ENCODE measurements at regions not wholly inside any gene's neighbourhood (a gene's known extent, or its start where the extent isn't known, plus 50 kb on each side); places are given as distances from the start of the nearest gene placed in this dataset.

DNA sequence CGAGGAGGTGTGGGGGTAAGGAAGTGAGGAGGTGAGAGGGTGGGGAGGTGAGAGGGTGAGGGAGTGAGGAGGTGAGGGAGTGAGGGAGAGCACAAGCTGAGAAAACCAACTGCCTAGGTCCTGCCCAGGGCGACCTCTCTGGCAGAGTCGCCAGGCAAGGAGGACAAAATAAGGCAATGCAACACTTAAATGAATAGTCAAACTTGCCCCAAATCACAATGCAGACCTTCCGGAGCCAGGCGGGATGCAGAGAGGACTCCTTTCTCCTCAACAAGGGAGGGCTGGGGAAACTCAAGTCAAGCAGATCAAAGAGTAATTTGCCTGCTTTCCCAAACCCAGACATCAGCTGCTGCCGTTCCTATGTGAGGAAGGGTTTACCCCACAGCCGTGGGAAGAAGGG lies 86.0 kb downstream of the CCDC185 start:
- peaks cover 8% of the 10 kb centered on the region; the same call in 1 of the 2 replicates for H3K4me1 ChIP-seq (ENCODE audit: insufficient read depth, low read length)
- no peaks in the 10 kb centered on the region for H3K9me3 ChIP-seq (ENCODE audit: control insufficient read depth, insufficient read depth, low read length)
- H3K36me3 ChIP-seq (ENCODE audit: insufficient read depth, low read length) = no peaks in the 10 kb centered on the region
- peak overlapping the region; percentile 16; the same call in 1 of the 2 replicates for H3K9ac ChIP-seq (ENCODE audit: low read depth, low read length)

DNA sequence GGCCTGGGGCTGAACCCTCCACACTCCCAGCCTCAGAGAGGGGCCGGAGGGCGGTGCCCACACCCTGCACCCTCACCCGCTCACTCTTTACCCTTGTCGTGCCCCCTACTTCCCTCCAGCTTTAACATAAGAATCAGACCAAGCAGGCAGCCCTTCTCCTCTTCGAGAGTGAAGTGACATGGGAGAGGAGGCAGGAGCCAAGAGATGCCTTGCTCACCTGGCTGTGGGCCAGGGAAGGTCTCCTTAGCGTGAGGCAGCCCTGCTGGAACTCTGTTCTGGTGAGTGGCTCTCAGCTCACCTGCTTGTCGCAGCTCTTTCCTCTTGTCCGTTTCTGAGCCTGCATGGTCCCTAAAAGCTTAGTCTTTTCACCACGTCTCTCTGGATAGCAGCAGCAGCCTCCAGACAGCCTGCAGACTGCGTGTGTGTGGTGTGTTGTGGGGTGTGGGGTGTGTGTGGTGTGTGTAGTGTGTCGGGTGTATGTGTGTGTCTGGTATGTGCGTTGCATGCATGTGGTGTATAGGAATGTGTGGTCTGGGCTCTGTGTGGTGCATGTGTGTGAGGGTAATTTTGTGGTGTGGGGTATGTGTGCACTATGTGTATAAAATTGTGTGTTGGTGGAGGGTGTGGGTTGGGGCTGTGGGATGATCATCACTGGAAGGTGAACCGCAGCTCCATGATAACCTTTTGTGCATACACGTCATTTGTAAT lies 86.7 kb downstream of the CCDC185 start:
- peaks cover 8% of the 10 kb centered on the region; the same call in 1 of the 2 replicates for H3K4me1 ChIP-seq (ENCODE audit: insufficient read depth, low read length)
- no peaks in the 10 kb centered on the region for H3K9me3 ChIP-seq (ENCODE audit: control insufficient read depth, insufficient read depth, low read length)
- H3K36me3 ChIP-seq (ENCODE audit: insufficient read depth, low read length) = no peaks in the 10 kb centered on the region
- H3K9ac ChIP-seq (ENCODE audit: low read depth, low read length) = peak overlapping the region; percentile 16; the same call in 1 of the 2 replicates

DNA sequence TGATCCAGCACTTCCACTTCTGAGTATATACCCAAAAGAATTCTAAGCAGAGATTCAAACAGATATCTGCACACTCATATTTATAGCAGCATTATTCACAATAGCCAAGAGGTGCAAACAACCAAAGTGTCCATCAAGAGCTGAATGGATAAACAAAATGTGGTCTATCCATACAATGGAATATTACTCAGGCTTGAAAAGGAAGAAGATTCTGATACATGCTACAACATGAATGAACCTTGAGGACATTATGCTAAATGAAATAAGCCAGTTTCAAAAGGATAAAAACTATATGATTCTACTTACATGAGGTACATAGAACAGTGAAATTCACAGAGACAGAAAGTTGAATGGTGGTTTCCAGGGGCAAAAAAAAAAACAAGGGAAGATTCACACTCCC lies 88.9 kb downstream of the CCDC185 start:
- Histone ChIP-seq H3K4me1 (ENCODE audit: insufficient read depth, low read length) (peaks cover 8% of the 10 kb centered on the region; the same call in 1 of the 2 replicates), H3K36me3 (ENCODE audit: insufficient read depth, low read length) (no peaks in the 10 kb centered on the region), H3K9me3 (ENCODE audit: control insufficient read depth, insufficient read depth, low read length) (no peaks in the 10 kb centered on the region), H3K9ac (ENCODE audit: low read depth, low read length) (no peak overlapping the region)

DNA sequence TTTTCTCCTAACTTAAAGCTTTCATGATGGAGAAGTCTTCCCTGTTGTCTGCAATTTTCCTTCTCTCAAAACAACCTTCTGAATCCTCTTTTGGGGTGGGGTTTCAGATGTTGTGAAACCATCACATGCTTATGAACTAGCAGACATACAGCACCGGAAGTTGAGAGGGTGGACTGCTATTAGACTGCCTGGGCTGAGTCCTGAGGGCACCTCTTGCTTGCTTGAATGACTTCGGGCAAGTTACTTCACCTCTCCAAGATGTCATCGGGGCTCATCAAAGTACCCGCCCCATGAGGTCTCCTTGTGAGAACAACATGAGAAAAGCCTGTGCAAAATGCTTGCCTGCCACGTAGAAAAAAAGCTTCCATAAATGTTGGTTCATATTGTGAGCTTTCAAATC lies 89.6 kb downstream of the CCDC185 start:
- Histone ChIP-seq H3K9me3 (ENCODE audit: control insufficient read depth, insufficient read depth, low read length) (no peaks in the 10 kb centered on the region), H3K36me3 (ENCODE audit: insufficient read depth, low read length) (no peaks in the 10 kb centered on the region), H3K4me1 (ENCODE audit: insufficient read depth, low read length) (peaks cover 9% of the 10 kb centered on the region; the same call in 1 of the 2 replicates), H3K9ac (ENCODE audit: low read depth, low read length) (no peak overlapping the region)

DNA sequence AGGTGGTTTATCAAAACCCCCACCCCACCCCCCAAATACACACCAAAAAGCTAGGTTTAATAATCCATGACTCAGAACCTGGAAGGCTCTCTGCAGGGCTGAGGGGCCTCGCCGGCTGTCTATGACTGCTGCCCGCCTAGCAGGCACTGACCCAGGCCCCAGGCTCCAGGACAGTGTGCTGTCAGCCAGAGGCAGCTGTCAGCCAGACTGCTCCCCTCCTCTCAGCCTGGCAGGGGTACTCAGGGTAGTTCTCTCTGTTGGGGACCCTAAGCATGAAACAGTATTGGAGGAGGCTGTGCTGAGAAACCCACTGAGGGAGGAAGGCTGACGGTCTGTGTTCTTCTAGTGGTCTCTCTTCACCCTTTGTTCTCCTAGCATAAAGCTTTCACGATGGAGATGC lies 90.3 kb downstream of the CCDC185 start:
- H3K36me3 ChIP-seq (ENCODE audit: insufficient read depth, low read length) = no peaks in the 10 kb centered on the region
- H3K9ac ChIP-seq (ENCODE audit: low read depth, low read length) = no peak overlapping the region
- H3K4me1 ChIP-seq (ENCODE audit: insufficient read depth, low read length) = peaks cover 12% of the 10 kb centered on the region; the same call in 1 of the 2 replicates
- no peaks in the 10 kb centered on the region for H3K9me3 ChIP-seq (ENCODE audit: control insufficient read depth, insufficient read depth, low read length)

DNA sequence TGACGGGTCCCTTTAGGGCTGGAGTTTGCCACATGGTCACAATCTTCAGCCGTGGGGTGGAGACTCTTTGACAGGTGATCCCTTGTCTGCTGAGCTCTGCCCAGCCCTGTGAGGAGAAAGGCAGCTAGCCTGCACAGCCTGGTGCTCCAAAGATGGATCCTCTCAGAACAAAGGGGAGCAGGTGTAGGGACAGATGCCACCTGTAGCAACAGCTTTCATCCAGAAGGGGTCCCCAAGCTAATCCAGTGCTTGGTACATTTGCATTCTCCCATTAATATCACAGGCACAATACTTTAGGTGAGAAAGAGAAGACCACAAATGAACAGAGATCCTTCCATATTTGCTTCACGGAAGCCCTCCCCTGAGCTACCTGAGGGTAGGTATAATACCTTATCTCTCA lies 93.2 kb downstream of the CCDC185 start:
- H3K9ac ChIP-seq (ENCODE audit: low read depth, low read length) = no peak overlapping the region
- H3K36me3 ChIP-seq (ENCODE audit: insufficient read depth, low read length) = no peaks in the 10 kb centered on the region
- no peaks in the 10 kb centered on the region for H3K9me3 ChIP-seq (ENCODE audit: control insufficient read depth, insufficient read depth, low read length)
- H3K4me1 ChIP-seq (ENCODE audit: insufficient read depth, low read length) = 0 out of 2 replicates have a peak, but pooled peaks cover 4% of the 10 kb centered on the region

DNA sequence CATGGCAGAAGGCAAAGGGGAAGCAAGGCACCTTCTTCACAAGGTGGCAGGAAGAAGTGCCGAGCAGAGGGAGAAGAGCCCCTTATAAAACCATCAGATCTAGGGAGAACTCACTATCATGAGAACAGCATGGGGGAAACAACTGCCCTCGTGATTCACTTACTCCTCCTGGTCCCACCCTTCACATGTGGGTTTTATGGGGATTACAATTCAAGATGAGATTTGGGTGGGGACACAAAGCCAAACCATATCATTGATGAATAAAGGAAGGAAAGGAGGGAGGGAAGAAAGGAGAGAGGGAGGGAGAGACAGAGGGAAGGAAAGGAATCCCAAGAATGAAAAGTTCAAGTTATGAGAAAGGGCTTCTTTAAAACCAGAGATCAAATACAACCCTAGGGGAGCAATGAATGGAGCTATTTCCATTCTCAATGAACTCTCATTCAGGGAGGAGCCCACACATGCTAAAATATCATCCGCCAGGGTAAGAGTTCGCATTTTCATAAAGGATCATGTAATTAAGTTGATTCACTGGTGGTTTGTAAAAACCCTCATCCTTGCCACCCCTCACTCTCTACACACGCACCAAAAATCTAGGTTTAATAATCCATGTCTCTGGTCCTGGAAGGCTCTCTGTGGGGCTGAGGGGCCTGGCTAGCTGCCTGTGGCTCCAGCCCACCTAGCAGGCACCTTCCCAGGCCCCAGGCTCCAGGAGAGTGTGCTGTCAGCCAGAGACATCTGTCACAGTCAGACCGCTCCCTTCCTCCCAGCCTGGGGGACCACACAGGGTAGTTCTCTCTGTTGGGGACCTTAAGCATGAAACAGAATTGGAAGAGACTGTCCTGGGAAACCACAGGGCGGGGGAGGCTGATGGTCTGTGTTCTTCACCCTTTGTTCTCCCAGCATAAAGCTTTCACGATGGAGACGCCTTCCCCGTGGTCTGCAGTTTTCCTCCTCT lies 94.0 kb downstream of the CCDC185 start:
- Histone ChIP-seq H3K4me1 (ENCODE audit: insufficient read depth, low read length) (0 out of 2 replicates have a peak, but pooled peaks cover 4% of the 10 kb centered on the region), H3K9ac (ENCODE audit: low read depth, low read length) (no peak overlapping the region), H3K9me3 (ENCODE audit: control insufficient read depth, insufficient read depth, low read length) (no peaks in the 10 kb centered on the region), H3K36me3 (ENCODE audit: insufficient read depth, low read length) (no peaks in the 10 kb centered on the region)

DNA sequence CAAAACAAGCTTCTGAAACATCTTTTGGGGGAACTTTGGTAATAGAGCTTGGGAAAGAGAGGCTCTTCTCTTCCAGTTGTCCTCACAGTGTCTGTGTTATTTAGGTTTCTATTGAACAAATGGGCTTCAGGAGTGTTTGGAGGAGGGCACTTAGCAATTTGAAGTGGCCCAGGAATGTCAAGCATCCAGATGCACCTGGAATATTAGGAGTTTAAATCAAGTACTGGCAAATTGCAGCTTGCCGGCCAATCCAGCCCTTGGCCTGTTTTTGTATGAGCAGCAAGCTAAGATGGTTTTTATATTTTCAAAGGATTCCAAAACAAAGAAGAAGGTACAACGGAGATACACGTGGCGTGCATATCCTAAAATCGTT lies 94.7 kb downstream of the CCDC185 start:
- H3K9me3 ChIP-seq (ENCODE audit: control insufficient read depth, insufficient read depth, low read length) = no peaks in the 10 kb centered on the region
- H3K36me3 ChIP-seq (ENCODE audit: insufficient read depth, low read length) = no peaks in the 10 kb centered on the region
- no peak overlapping the region for H3K9ac ChIP-seq (ENCODE audit: low read depth, low read length)
- H3K4me1 ChIP-seq (ENCODE audit: insufficient read depth, low read length) = 0 out of 2 replicates have a peak, but pooled peaks cover 4% of the 10 kb centered on the region

DNA sequence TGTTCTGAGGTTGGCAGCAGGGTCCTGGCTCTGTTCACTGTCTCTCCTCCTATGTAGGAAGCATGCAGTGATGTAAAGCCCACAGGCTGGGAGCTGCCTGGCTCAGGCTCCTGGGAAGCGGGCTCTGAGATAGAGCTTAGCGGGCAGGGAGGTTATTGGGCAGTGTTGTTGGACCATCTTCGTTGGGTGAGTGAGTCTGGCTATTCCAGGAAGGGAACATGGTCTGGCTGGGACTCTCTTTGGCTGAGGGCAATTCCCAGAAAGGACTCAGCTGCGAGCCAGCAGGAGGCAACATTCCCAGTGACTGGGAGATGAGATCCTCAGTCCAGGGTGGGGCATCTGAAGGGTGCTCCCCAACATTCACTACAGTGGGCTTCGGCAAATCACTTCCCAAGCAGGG lies 96.2 kb downstream of the CCDC185 start:
- Histone ChIP-seq H3K9ac (ENCODE audit: low read depth, low read length) (no peak overlapping the region), H3K9me3 (ENCODE audit: control insufficient read depth, insufficient read depth, low read length) (no peaks in the 10 kb centered on the region), H3K4me1 (ENCODE audit: insufficient read depth, low read length) (0 out of 2 replicates have a peak, but pooled peaks cover 4% of the 10 kb centered on the region), H3K36me3 (ENCODE audit: insufficient read depth, low read length) (no peaks in the 10 kb centered on the region)

DNA sequence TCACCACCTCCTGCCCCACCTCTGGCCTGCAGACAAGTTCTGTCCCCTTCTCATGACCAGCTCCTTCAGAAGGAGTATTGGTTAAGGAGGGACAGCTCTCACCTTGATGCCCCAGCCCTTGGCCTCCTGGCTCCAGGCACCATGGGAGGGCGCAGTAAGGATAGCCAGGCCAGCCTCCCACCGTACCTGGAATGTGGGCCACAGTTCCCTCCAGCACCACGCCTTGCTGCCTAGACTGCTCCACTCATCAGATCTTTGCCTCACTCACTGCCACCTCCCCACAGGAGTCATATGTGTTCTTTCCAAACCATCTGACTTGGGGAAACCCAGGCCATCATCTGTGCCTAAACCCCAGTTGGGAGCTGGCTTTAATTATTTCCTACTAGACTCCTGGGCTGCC lies 97.0 kb downstream of the CCDC185 start:
- H3K9ac ChIP-seq (ENCODE audit: low read depth, low read length) = no peak overlapping the region
- H3K9me3 ChIP-seq (ENCODE audit: control insufficient read depth, insufficient read depth, low read length) = no peaks in the 10 kb centered on the region
- 0 out of 2 replicates have a peak, but pooled peaks cover 4% of the 10 kb centered on the region for H3K4me1 ChIP-seq (ENCODE audit: insufficient read depth, low read length)
- H3K36me3 ChIP-seq (ENCODE audit: insufficient read depth, low read length) = no peaks in the 10 kb centered on the region

All from ES-I3 (cell line).